GM06990 (cell line): ENCODE measurements at regions not wholly inside any gene's neighbourhood (a gene's known extent, or its start where the extent isn't known, plus 50 kb on each side); places are given as distances from the start of the nearest gene placed in this dataset.

ENCODE experiments used
- DNase-seq: peaks from one replicate; pipeline ENCODE4 v3.0.0-alpha.2; 2011; ENCODE audit not compliant: insufficient read length; ENCODE audit errors: extremely low read depth
- H3K27me3 ChIP-seq: replicated peaks from 2 replicates; pipeline ENCODE4 v1.6.0; 2011; ENCODE audit warnings: low read length; ENCODE audit not compliant: control insufficient read depth, insufficient read depth
- H3K36me3 ChIP-seq: 2 replicates; pipeline ENCODE4 v1.5.1; 2011; ENCODE audit warnings: low read length; ENCODE audit not compliant: control insufficient read depth, insufficient read depth
- H3K4me3 ChIP-seq: replicated peaks from 2 replicates; pipeline ENCODE4 v1.5.1; 2011; ENCODE audit warnings: low read depth, mild to moderate bottlenecking, control low read depth, low read length
- TF ChIP-seq, protein P1 (sequence below): IDR thresholded peaks from 2 replicates; pipeline ENCODE4 v1.5.1; 2011; ENCODE audit warnings: low read length, control low read depth, mild to moderate bottlenecking, inconsistent platforms; ENCODE audit not compliant: insufficient read depth, poor library complexity, severe bottlenecking

DNA sequence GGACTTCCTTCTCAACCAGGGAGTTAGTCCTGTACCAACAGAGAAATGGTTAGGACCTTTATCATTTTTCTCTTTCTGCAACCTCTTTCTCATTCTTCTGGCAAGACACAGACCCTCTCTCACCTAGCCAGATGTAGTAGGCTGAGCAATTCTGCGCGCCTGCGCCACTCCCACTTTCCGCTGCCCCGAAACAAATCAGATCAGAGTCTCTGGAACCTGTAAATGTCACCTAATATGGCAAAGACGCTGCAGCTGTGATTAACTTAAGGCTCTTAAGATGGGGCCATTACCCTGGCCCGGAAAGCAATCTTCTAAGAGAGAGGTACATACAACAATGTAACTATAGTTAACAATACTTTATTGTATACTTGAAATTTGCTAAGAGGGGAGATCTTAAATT is 94.3 kb upstream of the ASIC2 start:
- Histone ChIP-seq H3K36me3 (no peaks in the 10 kb centered on the region), H3K4me3 (no peak overlapping the region), H3K27me3 (peaks cover 4% of the 10 kb centered on the region)
- DNase-seq, result no peak
- TF ChIP-seq, protein P1, sequence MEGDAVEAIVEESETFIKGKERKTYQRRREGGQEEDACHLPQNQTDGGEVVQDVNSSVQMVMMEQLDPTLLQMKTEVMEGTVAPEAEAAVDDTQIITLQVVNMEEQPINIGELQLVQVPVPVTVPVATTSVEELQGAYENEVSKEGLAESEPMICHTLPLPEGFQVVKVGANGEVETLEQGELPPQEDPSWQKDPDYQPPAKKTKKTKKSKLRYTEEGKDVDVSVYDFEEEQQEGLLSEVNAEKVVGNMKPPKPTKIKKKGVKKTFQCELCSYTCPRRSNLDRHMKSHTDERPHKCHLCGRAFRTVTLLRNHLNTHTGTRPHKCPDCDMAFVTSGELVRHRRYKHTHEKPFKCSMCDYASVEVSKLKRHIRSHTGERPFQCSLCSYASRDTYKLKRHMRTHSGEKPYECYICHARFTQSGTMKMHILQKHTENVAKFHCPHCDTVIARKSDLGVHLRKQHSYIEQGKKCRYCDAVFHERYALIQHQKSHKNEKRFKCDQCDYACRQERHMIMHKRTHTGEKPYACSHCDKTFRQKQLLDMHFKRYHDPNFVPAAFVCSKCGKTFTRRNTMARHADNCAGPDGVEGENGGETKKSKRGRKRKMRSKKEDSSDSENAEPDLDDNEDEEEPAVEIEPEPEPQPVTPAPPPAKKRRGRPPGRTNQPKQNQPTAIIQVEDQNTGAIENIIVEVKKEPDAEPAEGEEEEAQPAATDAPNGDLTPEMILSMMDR, result no peak

DNA sequence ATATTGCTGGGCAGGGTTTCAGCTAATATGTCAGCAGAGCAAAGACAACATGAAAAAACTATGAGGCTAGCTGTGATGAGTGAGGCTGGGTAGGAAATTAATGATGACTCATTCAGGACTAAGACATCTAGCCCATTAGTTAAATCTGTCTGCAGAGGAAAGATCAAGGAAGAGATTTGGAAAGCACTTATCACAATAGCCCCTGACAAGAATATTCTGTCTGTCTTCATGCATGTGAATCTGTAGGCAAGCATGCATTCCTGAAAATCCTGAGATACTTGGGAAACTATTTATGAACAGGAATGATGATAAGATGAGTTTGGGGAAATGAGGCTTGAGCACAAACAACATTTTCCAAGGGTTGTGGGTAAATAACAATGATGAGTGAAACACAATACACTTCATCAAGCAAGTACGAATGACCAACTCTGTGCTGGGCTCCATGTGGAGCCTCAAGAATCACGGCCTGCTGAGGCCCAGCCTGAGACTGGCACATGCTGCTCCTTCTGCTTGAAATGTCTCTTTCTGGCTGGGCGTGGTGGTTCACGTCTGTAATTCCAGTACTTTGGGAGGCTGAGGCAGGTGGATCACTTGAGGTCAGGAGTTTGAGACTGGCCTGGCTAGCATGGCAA is 96.5 kb upstream of the ASIC2 start:
- peaks cover 5% of the 10 kb centered on the region for H3K27me3 ChIP-seq
- DNase-seq, result no peak
- no peak overlapping the region for H3K4me3 ChIP-seq
- TF ChIP-seq, protein P1, result no peak
- no peaks in the 10 kb centered on the region for H3K36me3 ChIP-seq

DNA sequence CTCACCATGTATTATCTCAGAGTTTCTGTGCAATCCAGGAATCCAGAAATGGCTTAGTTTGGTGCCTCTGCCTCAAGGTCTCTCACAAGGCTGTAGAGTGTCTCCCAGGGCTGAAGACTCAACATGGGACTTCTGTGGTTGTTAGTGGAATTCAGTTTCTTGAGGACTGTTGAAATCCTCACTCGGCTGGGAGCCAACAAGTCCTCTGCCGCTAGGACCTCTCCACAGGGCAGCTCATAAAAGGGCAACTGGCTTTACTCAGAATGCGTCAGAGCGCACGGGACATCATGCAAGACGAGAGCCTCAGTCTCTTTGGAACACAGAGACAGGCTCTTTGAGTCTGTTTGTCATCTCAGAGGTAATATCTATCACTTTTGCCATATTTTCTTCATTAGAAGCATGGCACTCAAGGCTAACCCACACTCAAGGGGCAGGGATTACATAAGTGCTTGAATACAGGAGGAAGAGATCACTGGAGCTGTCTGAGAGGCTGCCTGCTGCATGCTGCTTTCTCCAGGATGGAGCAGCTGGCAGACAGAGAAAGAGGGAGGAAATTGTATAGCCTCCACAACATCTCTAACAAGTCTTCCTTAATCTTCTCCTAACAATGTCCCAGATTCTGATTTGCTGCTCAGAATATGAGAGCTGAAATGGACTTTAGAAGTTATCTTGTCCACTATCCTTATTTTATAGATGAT is 97.5 kb upstream of the ASIC2 start:
- no peaks in the 10 kb centered on the region for H3K36me3 ChIP-seq
- no peak overlapping the region for H3K4me3 ChIP-seq
- DNase-seq, result no peak
- H3K27me3 ChIP-seq, result peaks cover 5% of the 10 kb centered on the region
- TF ChIP-seq, protein P1, result no peak

DNA sequence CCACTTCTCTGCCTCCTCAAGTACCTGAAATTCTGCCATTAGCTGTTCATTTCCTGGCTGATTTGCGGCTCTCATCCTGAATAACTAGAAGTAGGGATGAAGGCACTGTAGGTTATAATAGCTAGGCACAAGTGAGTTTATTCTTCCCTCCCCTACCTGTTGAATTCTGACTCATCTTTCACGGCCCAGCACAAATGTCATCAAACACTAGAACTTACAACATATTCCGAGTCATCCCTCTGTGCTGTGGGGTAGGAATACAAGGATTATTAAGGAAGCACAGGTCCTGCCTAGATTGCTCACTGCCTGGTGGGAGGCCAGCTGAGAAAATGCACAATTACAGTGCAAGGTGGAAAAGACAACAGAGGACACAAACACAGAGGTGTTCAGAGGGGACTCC is 103.7 kb upstream of the ASIC2 start:
- H3K4me3 ChIP-seq, result no peak overlapping the region
- TF ChIP-seq, protein P1, result no peak
- peaks cover 1% of the 10 kb centered on the region; the same call in 1 of the 2 replicates for H3K27me3 ChIP-seq
- no peaks in the 10 kb centered on the region for H3K36me3 ChIP-seq
- DNase-seq, result no peak

DNA sequence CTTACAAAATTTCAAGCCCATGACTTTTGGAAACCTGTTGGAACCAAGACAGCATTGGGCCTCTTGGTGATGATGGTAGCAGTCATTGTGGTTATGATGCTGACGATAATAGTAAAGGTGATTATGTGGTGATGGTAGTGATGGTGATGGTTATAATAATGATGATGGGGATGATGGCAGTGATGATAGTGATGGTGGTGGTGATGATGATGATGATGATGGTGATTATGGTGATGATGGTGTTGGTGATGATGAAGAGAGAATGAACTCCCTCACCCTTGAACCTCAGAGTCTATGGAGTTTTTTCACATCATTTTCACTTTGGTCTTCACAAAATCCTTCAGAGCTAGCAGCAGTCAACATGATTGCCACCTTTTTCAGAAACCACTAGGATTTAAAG is 105.3 kb upstream of the ASIC2 start:
- DNase-seq, result no peak
- TF ChIP-seq, protein P1, result no peak

More for the DNA sequence above, 105.3 kb upstream of the ASIC2 start:
- Histone ChIP-seq H3K27me3 (no peaks in the 10 kb centered on the region; the same call in 1 of the 2 replicates), H3K36me3 (no peaks in the 10 kb centered on the region), H3K4me3 (no peak overlapping the region)
